ENCODE measurements at regions not wholly inside any gene's neighbourhood (a gene's known extent, or its start where the extent isn't known, plus 50 kb on each side); places are given as distances from the start of the nearest gene placed in this dataset.
"Not testable (repeated sequence)": the region's sequence is repeated elsewhere in the genome, so short reads cannot be mapped to it uniquely, and the experiment has no call there.

DNA sequence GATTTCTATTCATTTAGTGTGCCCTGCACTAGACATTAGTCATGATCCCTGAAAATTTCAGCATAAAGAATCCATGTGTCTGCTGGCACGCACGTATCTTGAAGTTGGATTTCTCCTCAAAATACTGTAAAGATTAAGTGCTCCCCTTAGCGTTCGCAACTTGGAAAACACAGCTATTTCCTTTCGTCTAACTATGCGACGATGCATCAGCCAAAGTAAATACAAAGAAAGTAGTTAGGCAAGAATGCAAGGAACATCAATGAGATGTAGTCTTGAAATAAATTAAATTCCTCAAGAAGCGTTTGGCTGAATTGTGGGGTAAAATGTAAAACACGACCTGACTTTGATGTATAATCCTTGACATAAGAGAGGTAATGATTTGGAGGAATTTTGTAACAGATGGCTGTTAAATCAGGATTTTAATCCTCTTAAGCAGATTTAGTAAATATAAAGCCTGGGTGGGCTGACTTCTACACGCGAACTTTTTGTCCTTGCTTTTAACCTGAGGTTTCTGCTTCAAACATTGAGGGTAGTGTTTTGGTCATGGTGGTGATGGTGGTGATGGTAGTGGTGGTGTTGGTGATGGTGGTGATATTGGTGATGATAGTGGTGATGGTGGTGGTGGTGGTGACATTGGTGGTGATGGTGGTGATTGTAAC is 88.2 kb downstream of the FOXF2 start:
- DNase-seq: peak in 1 of 2 experiments; percentile 37
- Histone ChIP-seq H3K9me3 (ENCODE audit: insufficient read depth, low read depth) (no peaks in the 10 kb centered on the region), H3K27ac (no peak overlapping the region), H3K9me2 (ENCODE audit: insufficient read depth) (no peaks in the 10 kb centered on the region), H3K4me3 (no peak overlapping the region), H3K4me2 (no peak overlapping the region), H3K27me3 (ENCODE audit: insufficient read depth, low read depth) (no peaks in the 10 kb centered on the region), H3K36me3 (ENCODE audit: low read depth) (no peaks in the 10 kb centered on the region), H4K20me1 (ENCODE audit: insufficient read depth) (no peaks in the 10 kb centered on the region), H3K79me2 (ENCODE audit: low read depth) (no peaks in the 10 kb centered on the region), H3K4me1 (replicated peaks; ENCODE audit: insufficient read depth) (peaks cover 18% of the 10 kb centered on the region), H3F3A (ENCODE audit: insufficient read depth, low read depth) (peaks cover 17% of the 10 kb centered on the region), H2AFZ (no peak overlapping the region)
- intact Hi-C loops (cut with micrococcal nuclease; ENCODE audit: unreplicated experiment): no loop called here
- BruUV-seq (replicated peaks): no TSS peak
- no peak for TF ChIP-seq EZH2 (IDR thresholded peaks at IDR 0.05; ENCODE audit: low read depth)
- TF ChIP-seq, protein P1, sequence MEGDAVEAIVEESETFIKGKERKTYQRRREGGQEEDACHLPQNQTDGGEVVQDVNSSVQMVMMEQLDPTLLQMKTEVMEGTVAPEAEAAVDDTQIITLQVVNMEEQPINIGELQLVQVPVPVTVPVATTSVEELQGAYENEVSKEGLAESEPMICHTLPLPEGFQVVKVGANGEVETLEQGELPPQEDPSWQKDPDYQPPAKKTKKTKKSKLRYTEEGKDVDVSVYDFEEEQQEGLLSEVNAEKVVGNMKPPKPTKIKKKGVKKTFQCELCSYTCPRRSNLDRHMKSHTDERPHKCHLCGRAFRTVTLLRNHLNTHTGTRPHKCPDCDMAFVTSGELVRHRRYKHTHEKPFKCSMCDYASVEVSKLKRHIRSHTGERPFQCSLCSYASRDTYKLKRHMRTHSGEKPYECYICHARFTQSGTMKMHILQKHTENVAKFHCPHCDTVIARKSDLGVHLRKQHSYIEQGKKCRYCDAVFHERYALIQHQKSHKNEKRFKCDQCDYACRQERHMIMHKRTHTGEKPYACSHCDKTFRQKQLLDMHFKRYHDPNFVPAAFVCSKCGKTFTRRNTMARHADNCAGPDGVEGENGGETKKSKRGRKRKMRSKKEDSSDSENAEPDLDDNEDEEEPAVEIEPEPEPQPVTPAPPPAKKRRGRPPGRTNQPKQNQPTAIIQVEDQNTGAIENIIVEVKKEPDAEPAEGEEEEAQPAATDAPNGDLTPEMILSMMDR (conservative IDR thresholded peaks at IDR 0.05): no peak
- CTCF ChIA-PET: interaction anchor here (0.6 kb wide), 2 partner anchors 53 to 1044 kb away, joined by 3 read pairs; no protein-coding TSS in a partner anchor
- POLR2A ChIA-PET (ENCODE audit: unreplicated experiment): no interaction called here

DNA sequence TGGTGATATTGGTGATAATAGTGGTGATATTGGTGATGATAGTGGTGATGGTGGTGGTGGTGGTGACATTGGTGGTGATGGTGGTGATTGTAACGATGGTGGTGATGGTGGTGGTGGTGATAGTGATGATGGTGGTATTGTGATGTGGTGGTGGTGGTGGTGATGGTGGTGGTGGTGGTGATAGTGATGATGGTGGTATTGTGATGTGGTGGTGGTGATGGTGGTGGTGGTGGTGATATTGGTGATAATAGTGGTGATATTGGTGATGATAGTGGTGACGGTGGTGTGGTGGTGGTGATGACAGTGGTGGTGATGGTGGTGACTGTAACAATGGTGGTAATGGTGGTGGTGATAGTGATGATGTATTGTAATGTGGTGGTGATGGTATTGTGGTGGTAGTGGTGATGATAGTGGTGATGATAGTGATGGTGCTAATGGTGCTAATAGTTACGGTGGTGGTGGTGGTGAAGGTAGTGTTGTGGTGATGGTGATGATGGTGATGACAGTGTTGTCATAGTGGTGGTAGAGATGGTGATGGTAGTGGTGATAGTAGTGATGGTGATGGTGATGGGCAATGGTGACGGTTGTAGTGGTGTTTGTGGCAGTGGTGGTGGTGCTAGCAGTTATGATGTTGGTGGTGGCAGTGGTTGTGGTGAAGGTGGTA is 88.9 kb downstream of the FOXF2 start:
- H3K4me2 ChIP-seq; BruUV-seq (replicated peaks); DNase-seq; POLR2A ChIA-PET (ENCODE audit: unreplicated experiment); H3K9me3 ChIP-seq (ENCODE audit: insufficient read depth, low read depth); H3K4me3 ChIP-seq; H3K79me2 ChIP-seq (ENCODE audit: low read depth); H3K36me3 ChIP-seq (ENCODE audit: low read depth); CTCF ChIA-PET; H3K9me2 ChIP-seq (ENCODE audit: insufficient read depth); H3K27ac ChIP-seq; H2AFZ ChIP-seq; H3K27me3 ChIP-seq (ENCODE audit: insufficient read depth, low read depth); intact Hi-C loops (cut with micrococcal nuclease; ENCODE audit: unreplicated experiment); H4K20me1 ChIP-seq (ENCODE audit: insufficient read depth): not testable (repeated sequence)
- H3K4me1 ChIP-seq (replicated peaks; ENCODE audit: insufficient read depth): peaks cover 18% of the 10 kb centered on the region
- peaks cover 17% of the 10 kb centered on the region for H3F3A ChIP-seq (ENCODE audit: insufficient read depth, low read depth)

DNA sequence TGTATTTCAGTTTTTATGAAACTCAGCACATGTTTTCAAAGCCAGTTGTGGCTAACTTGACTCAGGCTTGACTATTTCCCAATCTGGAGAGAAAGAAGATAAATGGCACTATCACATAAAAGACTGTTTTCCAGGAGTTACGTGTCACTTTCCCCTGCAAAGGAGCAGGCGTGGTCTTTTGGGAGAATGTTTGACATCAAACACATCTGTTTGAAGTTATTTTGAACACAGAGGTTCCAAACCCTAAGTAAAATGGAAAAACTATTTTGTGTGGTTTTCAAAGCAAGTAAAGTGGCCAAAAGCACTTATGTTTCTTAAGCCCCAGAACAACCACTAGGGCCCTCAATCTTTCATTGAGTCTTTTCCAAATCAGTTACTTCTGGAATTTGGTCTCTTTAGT is 89.7 kb downstream of the FOXF2 start:
- Histone ChIP-seq H3K27ac (no peak overlapping the region), H3K4me2 (no peak overlapping the region), H3K4me3 (no peak overlapping the region), H3K36me3 (ENCODE audit: low read depth) (no peaks in the 10 kb centered on the region), H4K20me1 (ENCODE audit: insufficient read depth) (no peaks in the 10 kb centered on the region), H3K27me3 (ENCODE audit: insufficient read depth, low read depth) (no peaks in the 10 kb centered on the region), H3K79me2 (ENCODE audit: low read depth) (no peaks in the 10 kb centered on the region), H3K4me1 (replicated peaks; ENCODE audit: insufficient read depth) (peaks cover 18% of the 10 kb centered on the region), H2AFZ (no peak overlapping the region), H3F3A (ENCODE audit: insufficient read depth, low read depth) (peaks cover 17% of the 10 kb centered on the region), H3K9me2 (ENCODE audit: insufficient read depth) (no peaks in the 10 kb centered on the region), H3K9me3 (ENCODE audit: insufficient read depth, low read depth) (no peaks in the 10 kb centered on the region)
- TF ChIP-seq, protein P1 (conservative IDR thresholded peaks at IDR 0.05): no peak
- TF ChIP-seq EZH2 (IDR thresholded peaks at IDR 0.05; ENCODE audit: low read depth): no peak
- intact Hi-C loops (cut with micrococcal nuclease; ENCODE audit: unreplicated experiment): no loop called here
- ChIA-PET POLR2A (ENCODE audit: unreplicated experiment) (no interaction called here), CTCF (no interaction called here)
- no peak for DNase-seq
- BruUV-seq (replicated peaks): no TSS peak

Data from PC-9 (cell line).